Heart right ventricle (tissue), 16 donors: ENCODE measurements at regions not wholly inside any gene's neighbourhood (a gene's known extent, or its start where the extent isn't known, plus 50 kb on each side); places are given as distances from the start of the nearest gene placed in this dataset.
"Not testable (repeated sequence)": the region's sequence is repeated elsewhere in the genome, so short reads cannot be mapped to it uniquely, and the experiment has no call there.

Source experiments
- ATAC-seq, 8 donors: fragments of 200-7000 bp; cut with Tn5 transposase; one replicate each; pipeline ENCODE4 v1.9.1; 2020; ENCODE audit warnings: mild to moderate bottlenecking in 8 of 8, moderate library complexity in 8 of 8, moderate number of reproducible peaks in 1 of 8
- DNase-seq, 2 donors: peaks; one replicate each; pipeline ENCODE4 v3.0.0-alpha.2; 2020
- H3K27ac ChIP-seq, 10 donors: fragments of 200-600 bp; sonication (generic) in 2 of 10; one replicate each; pipeline versions ENCODE4 v1.5.0 to v1.8.0; 2020 to 2022; ENCODE audit warnings: mild to moderate bottlenecking in 3 of 10
- H3K27me3 ChIP-seq, 7 donors: fragments of 200-600 bp; one replicate each; pipeline ENCODE4 v1.8.0; 2021 to 2022; ENCODE audit warnings: mild to moderate bottlenecking in 2 of 7
- H3K36me3 ChIP-seq, 9 donors: fragments of 200-600 bp; sonication (generic) in 1 of 9; one replicate each; pipeline versions ENCODE4 v1.5.0 to v1.8.0; 2020 to 2022; ENCODE audit warnings: mild to moderate bottlenecking in 2 of 9
- H3K4me1 ChIP-seq, 9 donors: fragments of 200-600 bp; sonication (generic) in 1 of 9; one replicate each; pipeline versions ENCODE4 v1.5.0 to v1.8.0; 2020 to 2022; ENCODE audit warnings: mild to moderate bottlenecking in 4 of 9
- H3K4me3 ChIP-seq, 10 donors: fragments of 200-600 bp; sonication (generic) in 2 of 10; one replicate each; pipeline versions ENCODE4 v1.5.0 to v1.8.0; 2020 to 2022; ENCODE audit warnings: mild to moderate bottlenecking in 7 of 10, moderate library complexity in 2 of 10
- H3K9me3 ChIP-seq, 11 donors: fragments of 200-600 bp in 10 of 11; sonication (generic) in 2 of 11; one replicate each; pipeline versions ENCODE4 v1.5.0 to v1.8.0; 2013 to 2022; ENCODE audit warnings: mild to moderate bottlenecking in 2 of 11, control low read depth in 1 of 11, moderate library complexity in 1 of 11
- WGBS, 2 donors: extraction: QIAGEN DNeasy Blood & Tissue Kit; methylation state at CpG; one replicate each; pipeline ENCODE4 v1.1.7; 2013; ENCODE audit warnings: inconsistent platforms in 1 of 2; 5-methylcytosine and 5-hydroxymethylcytosine counted together
- intact Hi-C, 10 donors: fragments of 100-400 bp; cut with DNase I; formaldehyde crosslinking; loops; one replicate each; pipeline versions ENCODE4 v1.11.1 to v1.14.2; 2022
- donor health status: Arrhythmogenic right ventricular cardiomyopathy.
- donor health status: ischemic (EF 13 %, LVEDD 7.1; RV severe dilation, severe dysfunction).
- donor health status: healthy with polysubstance abuse.
- donor health status: DM: no; HTN: yes; CAD: no.
- donor health status: DM: no; HTN: no; CAD: no.
- donor health status: ischemic (EF 25% LVEDD 6.9; RV normal size, moderate dysfunction).
- donor health status: ischemic (EF 25% LVEDD 5.7; RV mildly dilated, moderate dysfunction).
- donor health status: healthy.
- donor health status: DM: yes; HTN: yes; CAD: no.
- donor health status: Ischemic cardiomyopathy.
- donor health status: ischemic (EF 35%, LVEDD 5.7; RV mildly dilated, moderate dysfunction).
- donor health status: nonischemic (EF 11% LVEDD 7.7; RV severe dilation, severe dysfunction).
- donor health status: DM: yes; HTN: yes; CAD: no.
- donor health status: PGD.
- donor health status: ischemic (EF 29% LVEDD 5.4; RV normal size, mild dysfunction).
- donor health status: nonischemic (EF 23%, LVEDD 6.1; RV moderate dilation, normal function).

- intact Hi-C loops, H3K4me3 ChIP-seq, H3K4me1 ChIP-seq, H3K27me3 ChIP-seq, H3K27ac ChIP-seq, DNase-seq, H3K36me3 ChIP-seq, ATAC-seq: not testable (repeated sequence)
- 40 to 43% methylated on average over 3 of the region's 3 CpGs for WGBS, 2 donors
- H3K9me3 ChIP-seq: peaks cover 0 to 17% (median 3%) of the 10 kb centered on the region in 11 donors
Observed at GRCh38 chr9:62822185-62822584, 1632.3 kb downstream of the SPATA31A7 start.

GRCh38 chr9:62827957-62828907, 1638.4 kb downstream of the SPATA31A7 start:
- H3K27ac ChIP-seq, intact Hi-C loops, H3K36me3 ChIP-seq, H3K4me3 ChIP-seq, DNase-seq, H3K4me1 ChIP-seq, H3K9me3 ChIP-seq: not testable (repeated sequence)
- WGBS, 2 donors: 67 to 74% methylated on average over 1 of the region's 2 CpGs
- peaks cover 0 to 28% (median 20%) of the 10 kb centered on the region in 7 donors for H3K27me3 ChIP-seq
- ATAC-seq: peak in 2 of 8 donors; percentile 12 to 53

- H3K27ac ChIP-seq, H3K4me1 ChIP-seq, ATAC-seq, H3K9me3 ChIP-seq, H3K4me3 ChIP-seq, H3K36me3 ChIP-seq, DNase-seq, intact Hi-C loops: not testable (repeated sequence)
- H3K27me3 ChIP-seq: peaks cover 0 to 44% (median 27%) of the 10 kb centered on the region in 7 donors
- WGBS, 2 donors: 16% methylated on average over 23 to 25 of the region's 27 CpGs
Observed at GRCh38 chr9:62830829-62831459, 1641.1 kb downstream of the SPATA31A7 start.

- H3K27ac ChIP-seq, H3K4me3 ChIP-seq, H3K36me3 ChIP-seq, DNase-seq, ATAC-seq, intact Hi-C loops, H3K9me3 ChIP-seq: not testable (repeated sequence)
- Histone ChIP-seq H3K4me1 (peaks cover 0 to 15% (median 8%) of the 10 kb centered on the region in 9 donors), H3K27me3 (peaks cover 0 to 50% (median 30%) of the 10 kb centered on the region in 7 donors)
- 22 to 28% methylated on average over 21 to 23 of the region's 33 CpGs for WGBS, 2 donors
Observed at GRCh38 chr9:62833323-62834200, 1643.7 kb downstream of the SPATA31A7 start.

- Histone ChIP-seq H3K27ac (peak overlapping the region in 8 of 10 donors; percentile 48 to 87 (median 70)), H3K27me3 (peaks cover 0 to 38% (median 24%) of the 10 kb centered on the region in 7 donors), H3K4me3 (peak overlapping the region; percentile 41 to 68 (median 54)), H3K4me1 (peaks cover 0 to 15% (median 8%) of the 10 kb centered on the region in 9 donors)
- H3K36me3 ChIP-seq, H3K9me3 ChIP-seq, intact Hi-C loops: not testable (repeated sequence)
- 2 to 4% methylated on average over 42 to 45 of the region's 50 CpGs for WGBS, 2 donors
- DNase-seq (peak in 1 of 2 donors; percentile 45), ATAC-seq (peak in 5 of 8 donors; percentile 17 to 67 (median 39))
Observed at GRCh38 chr9:62837254-62837911, 1647.5 kb downstream of the SPATA31A7 start.

- H3K4me3 ChIP-seq: peak overlapping the region; percentile 41 to 68 (median 54)
- intact Hi-C loops, H3K36me3 ChIP-seq, H3K9me3 ChIP-seq: not testable (repeated sequence)
- DNase-seq: peak; percentile 85 to 93
- WGBS, 2 donors: 0 to 1% methylated on average over 57 of the region's 60 CpGs
- H3K27me3 ChIP-seq: peaks cover 2 to 45% (median 31%) of the 10 kb centered on the region in 7 donors
- H3K4me1 ChIP-seq: peaks cover 0 to 15% (median 8%) of the 10 kb centered on the region in 9 donors
- ATAC-seq: peak; percentile 92 to 100 (median 100)
- H3K27ac ChIP-seq: peak overlapping the region in 9 of 10 donors; percentile 32 to 87 (median 68)
Observed at GRCh38 chr9:62838024-62838718, 1648.3 kb downstream of the SPATA31A7 start.

GRCh38 chr9:62839168-62839567, 1649.3 kb downstream of the SPATA31A7 start:
- Histone ChIP-seq H3K9me3 (peaks cover 0 to 15% (median 6%) of the 10 kb centered on the region in 11 donors), H3K27me3 (peaks cover 3 to 44% (median 28%) of the 10 kb centered on the region in 7 donors), H3K4me1 (peaks cover 0 to 15% (median 8%) of the 10 kb centered on the region in 9 donors)
- intact Hi-C loops, H3K36me3 ChIP-seq, H3K4me3 ChIP-seq, ATAC-seq, H3K27ac ChIP-seq, DNase-seq: not testable (repeated sequence)
- WGBS, 2 donors: 51% methylated on average over 1 of the region's 2 CpGs

GRCh38 chr9:62843145-62843544, 1653.3 kb downstream of the SPATA31A7 start:
- H3K36me3 ChIP-seq, H3K27ac ChIP-seq, H3K4me3 ChIP-seq, H3K4me1 ChIP-seq, DNase-seq, intact Hi-C loops: not testable (repeated sequence)
- 53 to 56% methylated on average over 9 of the region's 9 CpGs for WGBS, 2 donors
- H3K27me3 ChIP-seq: peaks cover 3 to 27% (median 18%) of the 10 kb centered on the region in 7 donors
- peak in 1 of 8 donors; percentile 12 for ATAC-seq
- peaks cover 0 to 15% (median 6%) of the 10 kb centered on the region in 11 donors for H3K9me3 ChIP-seq

- H3K36me3 ChIP-seq, H3K27ac ChIP-seq, H3K4me3 ChIP-seq, intact Hi-C loops, H3K4me1 ChIP-seq, DNase-seq: not testable (repeated sequence)
- peak; percentile 19 to 62 (median 43) for ATAC-seq
- 65 to 66% methylated on average over 8 to 11 of the region's 15 CpGs for WGBS, 2 donors
- Histone ChIP-seq H3K9me3 (peaks cover 0 to 15% (median 6%) of the 10 kb centered on the region in 11 donors), H3K27me3 (peaks cover 3 to 27% (median 17%) of the 10 kb centered on the region in 7 donors)
Observed at GRCh38 chr9:62843706-62844290, 1654.0 kb downstream of the SPATA31A7 start.
